ENCODE measurements at regions not wholly inside any gene's neighbourhood (a gene's known extent, or its start where the extent isn't known, plus 50 kb on each side); places are given as distances from the start of the nearest gene placed in this dataset.

DNA sequence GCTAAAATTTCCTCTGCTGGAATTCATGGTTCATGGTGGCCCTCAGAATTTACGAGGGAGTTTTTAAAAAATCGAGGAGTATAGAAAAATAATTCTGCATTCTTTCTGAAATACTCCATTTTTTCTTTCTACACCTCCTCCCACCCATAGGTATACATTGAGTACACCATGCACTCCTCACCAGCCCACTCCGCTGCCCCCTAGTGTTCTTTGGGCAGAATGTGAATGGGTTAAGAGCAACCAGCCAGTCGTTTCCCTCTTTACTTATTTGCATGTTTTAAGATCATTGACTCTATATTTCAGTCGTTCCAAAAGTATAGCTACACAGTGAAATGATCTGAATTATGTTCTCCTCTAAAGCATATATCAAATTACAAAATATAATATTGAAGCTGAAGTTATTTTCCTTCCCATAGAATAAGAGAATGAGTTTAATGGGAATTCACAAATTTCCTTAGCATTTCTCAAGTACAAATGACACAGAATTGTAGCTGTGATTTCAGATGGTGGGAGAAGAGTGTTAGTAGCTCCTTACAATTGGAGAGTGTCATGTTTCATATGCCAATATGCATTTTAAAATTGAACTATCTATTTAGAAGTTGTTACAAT, 977.7 kb upstream of the SLC35B3 start:
- no peak overlapping the region for H2BK12ac ChIP-seq (ENCODE audit: low read length)
- H3K27me3 ChIP-seq (ENCODE audit: insufficient read depth, low read length) = no peaks in the 10 kb centered on the region
- no peaks in the 10 kb centered on the region for H3K79me1 ChIP-seq (ENCODE audit: low read length)
- no peak overlapping the region for H4K91ac ChIP-seq (ENCODE audit: low read depth, low read length)
- no peak overlapping the region for H2AFZ ChIP-seq (ENCODE audit: insufficient read depth, low read length, poor library complexity)
- H3K4me3 ChIP-seq (ENCODE audit: low read depth, low read length) = no peak overlapping the region
- no peak overlapping the region for H2BK120ac ChIP-seq (ENCODE audit: insufficient read depth, low read length, poor library complexity)
- no peak overlapping the region for H2BK5ac ChIP-seq (ENCODE audit: low read depth, low read length, poor library complexity)
- no peak overlapping the region for H4K8ac ChIP-seq (ENCODE audit: low read depth, low read length)
- no peak overlapping the region for H3K14ac ChIP-seq (ENCODE audit: low read length)
- no peak overlapping the region for H3K18ac ChIP-seq (ENCODE audit: low read length)
- no peak overlapping the region for H3K4ac ChIP-seq (ENCODE audit: low read depth, low read length)
- H4K12ac ChIP-seq (ENCODE audit: low read depth, low read length) = no peak overlapping the region
- no peaks in the 10 kb centered on the region for H3K4me1 ChIP-seq (ENCODE audit: control insufficient read depth in 1 of 2, insufficient read depth in 2 of 2, low read length in 2 of 2)
- no peaks in the 10 kb centered on the region for H3K36me3 ChIP-seq (ENCODE audit: control insufficient read depth in 1 of 2, insufficient read depth in 2 of 2, low read length in 2 of 2)
- H3K27ac ChIP-seq (ENCODE audit: low read depth, low read length) = no peak overlapping the region
- WGBS (ENCODE audit: extremely low coverage, insufficient coverage, insufficient read length) = no CpG with 5 or more reads among the region's 5 CpGs
- H3K4me2 ChIP-seq (ENCODE audit: low read length) = no peak overlapping the region
- no peak overlapping the region for H2AK5ac ChIP-seq (ENCODE audit: low read length)
- H3K9ac ChIP-seq (ENCODE audit: low read length) = no peak overlapping the region
- H3K9me3 ChIP-seq (ENCODE audit: insufficient read depth, low read depth, low read length) = no peaks in the 10 kb centered on the region
- no peak overlapping the region for H3K23ac ChIP-seq (ENCODE audit: low read length)
- H3K79me2 ChIP-seq (ENCODE audit: control insufficient read depth, insufficient read depth, low read length, poor library complexity) = no peaks in the 10 kb centered on the region
- DNase-seq = peak; percentile 19 to 66

DNA sequence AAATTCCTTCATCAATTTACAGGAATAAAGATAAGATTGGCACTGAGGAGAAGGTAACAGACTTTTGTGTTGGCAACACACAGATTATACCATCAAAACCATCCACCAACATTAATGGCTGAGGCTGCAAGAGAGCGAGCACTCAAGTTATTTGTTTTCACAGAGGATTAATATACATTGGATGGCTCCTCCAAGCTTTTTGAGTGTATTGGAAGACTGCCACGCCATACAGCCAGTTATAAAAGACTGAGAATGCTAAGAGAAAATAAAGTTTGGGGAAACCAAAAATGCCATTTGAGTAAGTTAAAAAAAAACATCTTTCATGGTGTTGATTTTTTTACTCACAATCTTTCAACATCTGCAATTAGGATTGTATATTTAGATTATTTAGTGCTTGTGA, 973.8 kb upstream of the SLC35B3 start:
- Histone ChIP-seq H3K27ac (ENCODE audit: low read depth, low read length) (no peak overlapping the region), H3K4me3 (ENCODE audit: low read depth, low read length) (no peak overlapping the region), H3K23ac (ENCODE audit: low read length) (no peak overlapping the region), H2AK5ac (ENCODE audit: low read length) (no peak overlapping the region), H3K4me2 (ENCODE audit: low read length) (no peak overlapping the region), H3K36me3 (ENCODE audit: control insufficient read depth in 1 of 2, insufficient read depth in 2 of 2, low read length in 2 of 2) (no peaks in the 10 kb centered on the region), H4K12ac (ENCODE audit: low read depth, low read length) (no peak overlapping the region), H2BK120ac (ENCODE audit: insufficient read depth, low read length, poor library complexity) (no peak overlapping the region), H3K27me3 (ENCODE audit: insufficient read depth, low read length) (no peaks in the 10 kb centered on the region), H3K4me1 (ENCODE audit: control insufficient read depth in 1 of 2, insufficient read depth in 2 of 2, low read length in 2 of 2) (peaks cover 0 to 2% of the 10 kb centered on the region in 2 experiments), H2BK5ac (ENCODE audit: low read depth, low read length, poor library complexity) (no peak overlapping the region), H3K18ac (ENCODE audit: low read length) (no peak overlapping the region), H4K8ac (ENCODE audit: low read depth, low read length) (no peak overlapping the region), H3K79me2 (ENCODE audit: control insufficient read depth, insufficient read depth, low read length, poor library complexity) (no peaks in the 10 kb centered on the region), H3K79me1 (ENCODE audit: low read length) (no peaks in the 10 kb centered on the region), H3K14ac (ENCODE audit: low read length) (no peak overlapping the region), H2BK12ac (ENCODE audit: low read length) (no peak overlapping the region), H3K9ac (ENCODE audit: low read length) (no peak overlapping the region), H3K4ac (ENCODE audit: low read depth, low read length) (no peak overlapping the region), H2AFZ (ENCODE audit: insufficient read depth, low read length, poor library complexity) (no peak overlapping the region), H3K9me3 (ENCODE audit: insufficient read depth, low read depth, low read length) (no peaks in the 10 kb centered on the region), H4K91ac (ENCODE audit: low read depth, low read length) (no peak overlapping the region)
- whole genome bisulfite sequencing (ENCODE audit: extremely low coverage, insufficient coverage, insufficient read length) = no CpG with 5 or more reads among the region's 2 CpGs
- DNase-seq = no peak

DNA sequence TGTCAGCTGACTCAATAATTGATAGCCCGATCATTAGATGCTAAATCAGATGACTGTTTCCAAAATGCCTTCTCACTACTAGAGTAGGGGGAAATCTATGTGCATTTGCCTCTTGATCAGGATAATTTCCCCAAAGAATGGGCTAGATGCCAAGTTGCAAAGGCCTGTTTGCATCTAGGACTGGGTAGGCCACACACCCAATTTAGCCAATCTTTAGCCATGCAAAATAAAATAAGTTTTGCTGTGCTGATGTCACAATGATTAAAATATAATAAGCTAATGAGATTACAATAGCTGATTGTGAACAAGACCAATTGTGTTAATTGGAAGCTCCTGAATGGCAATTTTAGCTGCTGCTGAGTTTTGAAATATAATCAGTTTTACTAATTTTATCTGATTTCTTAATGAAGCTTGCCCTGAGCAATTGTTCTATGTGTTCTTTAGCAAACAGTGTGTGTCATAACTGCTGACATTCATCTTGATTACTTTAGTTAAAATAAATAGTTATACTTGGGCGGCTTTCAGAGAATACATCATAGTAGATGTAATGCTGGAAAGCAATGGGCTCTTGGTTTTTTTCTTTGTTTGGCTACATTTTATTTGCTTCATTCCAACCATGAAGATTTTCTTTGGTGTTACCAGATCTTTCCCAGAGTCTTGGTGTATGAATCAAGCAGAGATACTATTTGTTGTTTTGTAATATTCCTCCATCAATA, 973.2 kb upstream of the SLC35B3 start:
- H3K4me1 ChIP-seq (ENCODE audit: control insufficient read depth in 1 of 2, insufficient read depth in 2 of 2, low read length in 2 of 2) = peaks cover 0 to 2% of the 10 kb centered on the region in 2 experiments

DNA sequence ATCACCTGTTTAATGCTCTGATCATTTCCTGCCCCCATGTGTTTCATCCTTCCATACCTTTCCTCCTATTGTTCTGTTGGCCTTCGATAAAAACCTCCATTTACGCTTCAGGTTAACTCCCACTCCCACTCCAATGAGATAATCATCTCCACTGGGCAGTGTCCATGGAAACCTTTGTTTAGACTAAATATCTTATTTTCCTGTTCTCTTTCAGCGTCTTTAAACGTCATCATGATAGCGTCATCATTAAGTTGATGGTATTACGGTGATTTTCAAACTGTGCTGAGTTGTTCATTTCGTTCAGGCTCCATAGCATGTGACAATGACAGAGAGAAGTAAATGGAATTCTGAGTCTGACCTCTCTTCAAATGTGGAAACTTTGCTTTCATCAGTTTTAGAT, 970.5 kb upstream of the SLC35B3 start:
- no peaks in the 10 kb centered on the region for H3K79me2 ChIP-seq (ENCODE audit: control insufficient read depth, insufficient read depth, low read length, poor library complexity)
- H3K4me3 ChIP-seq (ENCODE audit: low read depth, low read length) = no peak overlapping the region
- H2BK12ac ChIP-seq (ENCODE audit: low read length) = no peak overlapping the region
- H3K9me3 ChIP-seq (ENCODE audit: insufficient read depth, low read depth, low read length) = no peaks in the 10 kb centered on the region
- H3K23ac ChIP-seq (ENCODE audit: low read length) = no peak overlapping the region
- no peak overlapping the region for H4K8ac ChIP-seq (ENCODE audit: low read depth, low read length)
- peak in 1 of 2 donors; percentile 3 for DNase-seq
- H3K4me2 ChIP-seq (ENCODE audit: low read length) = no peak overlapping the region
- no peak overlapping the region for H2BK120ac ChIP-seq (ENCODE audit: insufficient read depth, low read length, poor library complexity)
- no peak overlapping the region for H4K12ac ChIP-seq (ENCODE audit: low read depth, low read length)
- no peaks in the 10 kb centered on the region for H3K36me3 ChIP-seq (ENCODE audit: control insufficient read depth in 1 of 2, insufficient read depth in 2 of 2, low read length in 2 of 2)
- H2AFZ ChIP-seq (ENCODE audit: insufficient read depth, low read length, poor library complexity) = no peak overlapping the region
- H4K91ac ChIP-seq (ENCODE audit: low read depth, low read length) = no peak overlapping the region
- H3K27ac ChIP-seq (ENCODE audit: low read depth, low read length) = no peak overlapping the region
- H3K14ac ChIP-seq (ENCODE audit: low read length) = no peak overlapping the region
- no peak overlapping the region for H3K9ac ChIP-seq (ENCODE audit: low read length)
- no peak overlapping the region for H3K18ac ChIP-seq (ENCODE audit: low read length)
- H3K27me3 ChIP-seq (ENCODE audit: insufficient read depth, low read length) = no peaks in the 10 kb centered on the region
- no peak overlapping the region for H3K4ac ChIP-seq (ENCODE audit: low read depth, low read length)
- no peak overlapping the region for H2AK5ac ChIP-seq (ENCODE audit: low read length)
- WGBS (ENCODE audit: extremely low coverage, insufficient coverage, insufficient read length) = no CpG with 5 or more reads among the region's 7 CpGs
- no peaks in the 10 kb centered on the region for H3K79me1 ChIP-seq (ENCODE audit: low read length)
- H2BK5ac ChIP-seq (ENCODE audit: low read depth, low read length, poor library complexity) = no peak overlapping the region
- peaks cover 0 to 2% of the 10 kb centered on the region in 2 experiments for H3K4me1 ChIP-seq (ENCODE audit: control insufficient read depth in 1 of 2, insufficient read depth in 2 of 2, low read length in 2 of 2)

More for the DNA sequence above, 973.2 kb upstream of the SLC35B3 start:
- H2BK12ac ChIP-seq (ENCODE audit: low read length) = no peak overlapping the region
- H3K4me3 ChIP-seq (ENCODE audit: low read depth, low read length) = no peak overlapping the region
- H3K4ac ChIP-seq (ENCODE audit: low read depth, low read length) = no peak overlapping the region
- no peaks in the 10 kb centered on the region for H3K79me2 ChIP-seq (ENCODE audit: control insufficient read depth, insufficient read depth, low read length, poor library complexity)
- WGBS (ENCODE audit: extremely low coverage, insufficient coverage, insufficient read length) = no CpG with 5 or more reads among the region's 2 CpGs
- H4K8ac ChIP-seq (ENCODE audit: low read depth, low read length) = no peak overlapping the region
- H3K79me1 ChIP-seq (ENCODE audit: low read length) = no peaks in the 10 kb centered on the region
- no peak overlapping the region for H3K14ac ChIP-seq (ENCODE audit: low read length)
- H2BK120ac ChIP-seq (ENCODE audit: insufficient read depth, low read length, poor library complexity) = no peak overlapping the region
- no peak overlapping the region for H2BK5ac ChIP-seq (ENCODE audit: low read depth, low read length, poor library complexity)
- no peaks in the 10 kb centered on the region for H3K27me3 ChIP-seq (ENCODE audit: insufficient read depth, low read length)
- no peak overlapping the region for H2AFZ ChIP-seq (ENCODE audit: insufficient read depth, low read length, poor library complexity)
- H3K9me3 ChIP-seq (ENCODE audit: insufficient read depth, low read depth, low read length) = no peaks in the 10 kb centered on the region
- no peak for DNase-seq
- H3K36me3 ChIP-seq (ENCODE audit: control insufficient read depth in 1 of 2, insufficient read depth in 2 of 2, low read length in 2 of 2) = no peaks in the 10 kb centered on the region
- no peak overlapping the region for H4K91ac ChIP-seq (ENCODE audit: low read depth, low read length)
- no peak overlapping the region for H2AK5ac ChIP-seq (ENCODE audit: low read length)
- H3K27ac ChIP-seq (ENCODE audit: low read depth, low read length) = no peak overlapping the region
- no peak overlapping the region for H3K23ac ChIP-seq (ENCODE audit: low read length)
- H3K9ac ChIP-seq (ENCODE audit: low read length) = no peak overlapping the region
- no peak overlapping the region for H4K12ac ChIP-seq (ENCODE audit: low read depth, low read length)
- no peak overlapping the region for H3K4me2 ChIP-seq (ENCODE audit: low read length)
- no peak overlapping the region for H3K18ac ChIP-seq (ENCODE audit: low read length)
